ENCODE measurements at regions not wholly inside any gene's neighbourhood (a gene's known extent, or its start where the extent isn't known, plus 50 kb on each side); places are given as distances from the start of the nearest gene placed in this dataset.

- Histone ChIP-seq H3K4me2 (ENCODE audit: insufficient read depth, insufficient read length, low read length) (no peak overlapping the region), H3K4me1 (ENCODE audit: insufficient read depth, low read length) (no peaks in the 10 kb centered on the region), H4K8ac (replicated peaks; ENCODE audit: insufficient read length, low read depth, low read length) (no peak overlapping the region), H3K9me3 (ENCODE audit: control insufficient read depth, low read depth, low read length) (no peaks in the 10 kb centered on the region), H4K20me1 (ENCODE audit: control insufficient read depth, insufficient read depth, insufficient read length) (no peaks in the 10 kb centered on the region), H2AK5ac (ENCODE audit: insufficient read length, low read length) (no peak overlapping the region), H2BK20ac (ENCODE audit: low read depth, low read length, poor library complexity, severe bottlenecking) (no peak overlapping the region), H3K18ac (ENCODE audit: insufficient read length, low read depth, low read length) (no peak overlapping the region), H2BK120ac (ENCODE audit: low read depth, low read length, poor library complexity, severe bottlenecking) (no peak overlapping the region), H4K5ac (ENCODE audit: insufficient read length, low read depth, low read length) (no peak overlapping the region), H2BK5ac (ENCODE audit: insufficient read length, low read length) (no peak overlapping the region), H3K79me2 (ENCODE audit: insufficient read depth, low read length) (no peaks in the 10 kb centered on the region), H4K91ac (ENCODE audit: insufficient read length, low read depth, low read length) (no peak overlapping the region), H2BK12ac (ENCODE audit: insufficient read length, low read depth, low read length) (no peak overlapping the region), H3K23ac (ENCODE audit: insufficient read length, low read depth, low read length) (no peak overlapping the region), H3T11ph (ENCODE audit: low read length) (no peak overlapping the region), H3K9ac (ENCODE audit: extremely low read depth, insufficient read length, low read length) (no peak overlapping the region), H3K27me3 (ENCODE audit: insufficient read depth, low read length) (no peaks in the 10 kb centered on the region), H3K4ac (ENCODE audit: low read depth, low read length) (no peak overlapping the region), H3K56ac (ENCODE audit: insufficient read length, low read depth, low read length) (no peak overlapping the region), H3K27ac (ENCODE audit: insufficient read length, low read depth, low read length) (no peak overlapping the region), H3K79me1 (ENCODE audit: insufficient read depth, low read depth, low read length, poor library complexity, severe bottlenecking) (no peaks in the 10 kb centered on the region), H3K14ac (ENCODE audit: insufficient read depth, low read length) (no peak overlapping the region), H2AFZ (ENCODE audit: low read length) (no peak overlapping the region), H2BK15ac (ENCODE audit: low read depth, low read length) (no peak overlapping the region), H3K23me2 (ENCODE audit: insufficient read length, low read depth, low read length, poor library complexity, severe bottlenecking) (no peaks in the 10 kb centered on the region)
- no peaks in the 10 kb centered on the region for H3K27me3 Mint-ChIP-seq (ENCODE audit: low read depth)
- H3K27ac Mint-ChIP-seq: no peak overlapping the region
- TF ChIP-seq CTCF (conservative IDR thresholded peaks at IDR 0.05): peak; percentile 43; the same call in 2 of the 3 replicates
- H3K9me3 Mint-ChIP-seq: no peaks in the 10 kb centered on the region
- no CpG with 5 or more reads among the region's 1 CpG for WGBS (ENCODE audit: extremely low coverage, insufficient read length, low lambda C conversion rate)
- no peaks in the 10 kb centered on the region for H3K36me3 Mint-ChIP-seq (ENCODE audit: insufficient read depth in 1 of 3, low read depth in 3 of 3)
- peaks cover 4 to 10% of the 10 kb centered on the region in 2 experiments for H3K4me1 Mint-ChIP-seq
- H3K4me3 Mint-ChIP-seq: no peak overlapping the region
- DNase-seq: no peak
Measured at GRCh38 chr4:58514299-58514698, 1404.1 kb upstream of the IGFBP7 start.
